Activated naive CD4-positive, alpha-beta T cell treated with Interleukin-2 at 50 U/mL for 16 hours (primary cell): ENCODE measurements at regions not wholly inside any gene's neighbourhood (a gene's known extent, or its start where the extent isn't known, plus 50 kb on each side); places are given as distances from the start of the nearest gene placed in this dataset.
"Not testable (repeated sequence)": the region's sequence is repeated elsewhere in the genome, so short reads cannot be mapped to it uniquely, and the experiment has no call there.

ENCODE experiments used
- DNase-seq: peaks from one replicate; pipeline ENCODE4 v3.0.0-alpha.2; 2020

DNA sequence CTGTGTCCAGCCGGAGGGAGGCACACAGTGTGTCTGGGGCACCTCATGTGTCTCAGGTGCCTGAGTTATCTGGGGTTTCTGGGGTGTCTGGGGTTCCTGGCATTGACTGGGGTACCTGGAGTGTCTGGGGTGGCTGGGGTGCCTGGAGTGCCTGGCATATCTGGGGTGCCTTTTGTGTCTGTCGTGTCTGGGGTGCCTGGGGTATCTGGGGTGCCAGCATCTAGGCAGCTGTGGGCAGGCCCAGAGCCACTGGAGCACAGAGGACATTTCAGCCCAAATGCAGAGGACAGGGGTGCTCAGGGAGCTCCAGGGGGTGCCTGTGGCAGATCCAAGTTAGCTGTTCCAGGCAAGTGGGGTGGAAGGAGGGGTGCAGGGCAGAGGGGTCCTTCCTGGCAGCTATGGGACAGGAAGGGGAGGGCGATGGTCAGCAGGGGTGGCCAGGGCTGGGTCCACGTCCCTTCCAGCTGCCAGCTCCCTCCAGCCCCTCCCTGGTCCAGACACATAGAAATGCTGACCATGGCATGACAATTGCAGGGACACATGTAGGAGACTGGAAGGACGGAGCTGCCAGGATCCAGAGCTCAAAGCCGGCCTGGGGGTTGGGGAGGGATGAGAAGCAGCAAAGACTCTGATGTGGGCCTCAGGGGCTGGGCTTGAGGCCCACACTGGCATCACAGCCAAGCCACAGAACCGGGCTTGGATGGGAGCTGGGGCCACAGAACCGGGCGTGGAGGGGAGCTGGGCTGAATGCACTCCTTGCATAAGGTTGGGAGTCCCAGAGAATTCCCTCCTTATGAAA, 133.0 kb downstream of the BRD1 start:
- DNase-seq = no peak

DNA sequence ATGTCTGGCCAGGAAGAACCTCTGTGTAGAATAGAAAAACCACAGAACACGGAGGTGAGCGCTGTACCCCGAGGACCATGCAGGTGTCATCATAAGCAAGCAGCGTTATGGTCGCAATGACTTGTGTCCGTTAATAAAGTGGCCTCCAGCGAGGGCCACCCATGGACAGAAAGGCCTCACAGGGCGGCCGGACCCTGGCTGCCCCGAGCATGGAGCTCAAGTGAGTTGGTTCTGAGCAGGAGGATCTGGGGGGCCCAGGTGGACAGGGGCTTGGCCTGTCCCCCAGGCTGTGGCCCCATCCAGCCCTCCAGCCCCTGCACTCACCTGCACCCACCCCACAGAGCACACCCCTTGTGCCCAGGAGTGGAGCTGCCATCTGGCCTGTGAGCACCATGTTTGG, 133.8 kb downstream of the BRD1 start:
- DNase-seq = no peak

DNA sequence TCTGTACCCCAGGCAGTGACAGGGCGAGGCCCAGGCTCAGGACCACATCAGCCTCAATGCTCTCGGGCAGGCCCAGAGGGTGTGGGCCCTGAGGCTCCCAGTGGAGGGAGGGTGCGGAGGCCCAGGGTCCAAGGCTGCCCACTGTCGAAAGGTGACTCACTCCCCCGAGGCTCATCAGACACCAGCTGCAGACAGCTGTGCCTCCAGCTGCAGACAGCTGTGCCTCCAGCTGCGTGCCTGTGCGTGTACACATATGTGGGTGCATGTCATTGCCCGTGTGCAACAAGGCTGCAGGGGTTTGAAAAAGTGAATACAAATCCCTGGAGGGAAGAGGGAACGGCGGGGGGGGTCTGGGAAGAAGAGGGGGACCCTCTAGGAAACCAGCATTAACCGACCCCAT, 134.3 kb downstream of the BRD1 start:
- no peak for DNase-seq

- no peak for DNase-seq
These were observed 135.0 kb downstream of the BRD1 start for GRCh38 chr22:49692499-49693225.

DNA sequence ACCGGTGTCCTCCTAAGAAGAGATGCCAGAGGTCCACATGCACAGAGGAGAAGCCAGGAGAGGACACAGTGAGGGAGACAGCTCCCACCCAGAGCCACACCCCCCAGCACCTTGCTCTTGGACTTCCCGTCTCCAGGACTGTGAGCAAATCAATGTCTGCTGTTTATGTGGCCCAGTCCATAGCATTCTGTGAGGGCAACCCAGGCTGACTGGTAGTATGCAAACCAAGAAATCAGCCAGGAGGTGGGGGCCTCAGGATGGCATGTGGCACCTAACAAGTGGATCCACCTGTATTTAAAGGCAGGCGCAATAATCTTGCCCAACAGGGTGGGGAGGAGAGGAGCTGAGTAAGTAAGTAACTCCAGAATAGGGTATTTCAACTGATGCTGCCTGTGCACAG, 136.4 kb downstream of the BRD1 start:
- DNase-seq = no peak

GRCh38 chr22:49690454-49690853, 137.2 kb downstream of the BRD1 start:
- DNase-seq = no peak

DNA sequence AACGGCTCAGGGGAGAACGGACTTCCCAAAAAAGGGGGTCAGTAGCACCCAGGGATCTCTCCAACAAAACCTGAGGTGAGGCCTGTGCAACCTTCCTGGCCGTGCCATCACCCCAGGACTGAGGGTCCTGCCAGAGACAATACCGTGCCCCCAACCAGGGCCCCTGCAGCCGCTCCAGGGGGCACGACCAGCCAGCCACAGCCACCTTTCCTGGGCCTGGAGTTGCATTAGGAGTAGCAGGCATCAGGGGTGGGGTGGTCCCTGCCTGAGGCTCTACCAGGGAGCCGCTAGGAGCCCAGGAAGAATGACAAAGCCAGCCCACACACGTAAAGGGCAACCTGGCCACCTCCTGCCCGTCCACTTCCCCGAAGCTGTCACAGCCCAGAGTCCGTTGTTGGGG, 137.8 kb downstream of the BRD1 start:
- no peak for DNase-seq

DNA sequence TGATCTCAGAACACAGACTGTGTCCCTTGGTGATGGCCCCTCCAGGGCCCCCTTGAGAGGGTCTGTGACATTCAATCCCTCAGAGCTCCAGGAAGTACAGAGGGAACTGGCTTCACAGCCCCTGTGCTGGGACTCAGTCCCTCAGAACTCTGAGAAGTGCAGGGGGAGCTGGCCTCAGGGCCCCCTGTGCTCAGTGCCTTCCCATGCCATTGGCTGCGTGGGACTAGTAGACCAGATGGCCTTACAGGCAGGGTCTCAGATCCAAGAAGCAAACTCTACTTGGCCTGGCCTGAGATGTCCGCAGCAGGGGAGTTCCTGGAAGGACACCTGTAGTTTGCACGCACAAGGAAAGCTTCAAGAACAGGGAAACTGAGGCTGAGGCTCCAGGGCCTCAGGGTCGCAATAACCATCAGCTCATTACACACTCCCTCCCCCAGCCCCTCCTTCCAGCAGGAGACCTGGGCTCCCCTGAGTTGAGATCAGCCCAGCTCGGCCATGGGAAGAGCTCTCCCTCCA, 138.4 kb downstream of the BRD1 start:
- no peak for DNase-seq

DNA sequence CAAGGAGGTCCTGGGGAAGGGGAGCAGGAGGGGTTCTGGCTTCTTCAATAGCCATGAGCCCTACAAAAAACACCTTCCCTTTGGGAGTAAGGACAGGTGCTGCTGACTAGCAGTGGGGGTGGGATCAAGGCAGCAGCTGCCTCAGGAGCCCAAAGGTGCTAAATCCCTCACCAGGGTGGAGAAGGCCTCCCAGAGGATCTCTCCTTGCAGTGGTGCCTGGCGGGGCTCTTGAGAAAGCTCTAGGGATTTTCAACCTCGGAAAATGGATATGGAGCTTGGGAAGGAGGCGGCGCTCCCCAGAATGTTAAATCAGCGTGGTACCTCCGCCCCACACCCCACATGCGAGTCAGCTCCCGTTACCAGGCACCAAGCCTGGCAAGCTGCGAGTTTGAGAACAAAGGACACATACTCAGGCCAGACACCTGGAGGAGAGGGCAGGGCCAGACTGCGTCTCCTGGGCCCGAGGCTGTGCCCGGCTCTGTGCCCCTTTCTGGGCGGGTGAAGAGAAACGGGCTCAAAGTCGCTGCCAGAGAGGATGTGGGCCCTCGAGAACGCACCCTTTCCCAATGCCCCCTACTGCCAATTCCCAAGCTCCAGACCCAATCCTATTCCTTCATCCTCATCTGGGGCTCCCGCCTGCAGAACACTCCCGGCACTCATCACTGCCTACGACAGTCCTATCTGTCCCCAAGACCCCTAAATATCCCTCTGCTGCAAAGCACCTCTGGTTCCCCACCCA, 139.0 kb downstream of the BRD1 start:
- DNase-seq = no peak

DNA sequence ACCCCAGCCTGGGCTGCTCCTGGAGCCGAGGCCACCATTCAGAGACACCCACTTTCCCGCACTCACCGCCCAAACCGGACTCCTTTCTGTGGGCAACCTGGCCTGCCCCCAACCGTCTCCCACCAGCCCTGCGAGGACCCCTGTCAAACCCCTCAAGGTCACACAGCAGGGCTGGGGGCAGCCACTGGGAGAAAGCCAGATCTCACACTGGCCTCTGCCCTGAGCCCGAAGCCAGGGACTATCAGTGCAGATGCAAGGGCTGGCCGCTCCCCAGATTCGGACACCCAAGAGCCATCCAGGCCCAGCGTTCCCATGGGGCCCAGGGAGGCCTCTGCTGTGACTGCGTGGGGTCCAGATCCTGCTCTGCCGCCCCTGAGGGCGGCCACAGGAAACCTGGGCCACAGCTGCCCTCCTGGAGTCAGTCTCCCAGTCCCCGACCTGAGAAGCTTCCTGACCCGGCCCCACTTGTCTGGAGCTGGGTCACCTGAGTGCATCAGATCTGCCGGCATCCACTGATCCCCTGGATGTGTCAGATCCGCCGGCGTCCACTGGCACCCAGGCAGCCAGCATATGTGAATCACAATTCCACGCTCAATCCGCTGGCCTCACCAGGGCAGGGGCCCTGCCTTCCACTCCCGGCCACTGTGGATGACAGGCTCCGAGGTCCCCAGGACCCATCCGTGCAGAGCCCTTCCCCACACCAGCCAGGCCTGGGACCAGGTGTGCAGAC, 139.7 kb downstream of the BRD1 start:
- DNase-seq = no peak

DNA sequence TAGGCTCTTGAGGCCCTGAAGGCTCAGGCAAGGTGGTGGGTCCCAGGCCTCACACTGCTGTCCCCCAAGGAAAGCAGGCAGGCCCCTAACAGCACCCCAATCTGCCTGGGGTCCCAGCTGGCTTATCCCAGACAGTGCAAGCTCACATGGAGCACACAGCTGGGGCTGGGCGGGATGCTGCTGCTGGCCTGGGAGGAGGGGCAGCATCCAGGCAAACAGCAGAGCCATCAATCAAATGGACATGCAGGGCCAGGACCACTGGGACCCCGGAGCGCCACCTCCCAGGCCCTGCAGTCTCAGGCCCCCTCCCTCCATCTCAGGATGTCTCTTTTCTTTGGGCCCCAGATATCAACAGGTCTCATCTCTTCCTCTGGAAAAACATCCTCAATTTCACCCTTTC, 140.3 kb downstream of the BRD1 start:
- no peak for DNase-seq

DNA sequence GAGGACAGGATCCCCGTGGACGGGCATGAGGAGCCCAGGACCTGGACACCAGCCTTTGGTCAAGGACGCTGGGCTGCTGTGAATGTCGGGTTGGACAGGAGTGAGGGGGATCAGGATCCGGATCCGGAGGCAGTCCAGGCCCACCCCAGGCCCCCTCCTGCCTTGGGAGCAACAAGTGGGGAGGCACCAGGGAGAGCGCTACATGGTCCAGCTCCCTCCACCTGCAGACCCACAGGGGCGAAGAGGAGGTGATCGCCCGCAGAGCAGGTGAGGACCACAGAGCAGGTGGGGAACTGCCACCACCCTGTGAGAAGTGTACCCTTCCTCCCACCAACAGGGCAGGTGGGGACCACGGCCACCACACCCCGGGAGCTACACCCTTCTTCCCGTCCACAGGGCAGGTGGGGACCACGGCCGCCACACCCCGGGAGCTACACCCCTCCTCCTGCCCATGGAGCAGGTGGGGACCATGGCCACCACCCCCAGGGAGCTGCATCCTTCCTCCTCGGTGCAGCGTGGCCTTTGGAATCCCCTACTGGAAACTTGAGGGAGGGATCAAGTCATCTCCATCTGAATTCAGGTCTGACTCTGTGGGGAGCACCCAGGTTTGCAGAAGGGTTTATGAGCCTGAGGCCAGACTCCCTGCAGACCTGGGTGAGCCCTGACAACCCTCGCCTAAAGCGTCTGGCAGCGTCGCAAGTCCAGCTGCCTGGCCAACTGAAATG, 141.0 kb downstream of the BRD1 start:
- DNase-seq = no peak

DNA sequence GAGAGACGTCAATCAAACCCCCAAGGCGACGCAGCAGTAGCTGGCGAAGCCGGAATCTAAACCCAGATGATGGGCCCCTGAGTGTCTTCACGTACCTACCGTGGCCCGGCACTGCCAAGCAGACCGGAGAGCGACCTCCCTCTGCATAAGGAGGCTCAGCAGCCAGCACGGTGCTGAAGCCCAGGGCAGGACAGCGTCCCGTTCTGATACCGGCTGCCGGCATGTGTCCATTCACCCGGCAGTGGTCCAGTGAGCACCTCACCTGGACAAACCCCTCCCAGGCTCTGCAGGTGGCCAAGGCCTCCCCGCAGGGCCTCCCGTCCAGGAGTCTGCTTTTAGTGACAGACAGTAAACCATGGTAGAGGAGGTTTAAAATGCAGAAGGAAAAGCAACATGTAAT, 142.0 kb downstream of the BRD1 start:
- no peak for DNase-seq

DNA sequence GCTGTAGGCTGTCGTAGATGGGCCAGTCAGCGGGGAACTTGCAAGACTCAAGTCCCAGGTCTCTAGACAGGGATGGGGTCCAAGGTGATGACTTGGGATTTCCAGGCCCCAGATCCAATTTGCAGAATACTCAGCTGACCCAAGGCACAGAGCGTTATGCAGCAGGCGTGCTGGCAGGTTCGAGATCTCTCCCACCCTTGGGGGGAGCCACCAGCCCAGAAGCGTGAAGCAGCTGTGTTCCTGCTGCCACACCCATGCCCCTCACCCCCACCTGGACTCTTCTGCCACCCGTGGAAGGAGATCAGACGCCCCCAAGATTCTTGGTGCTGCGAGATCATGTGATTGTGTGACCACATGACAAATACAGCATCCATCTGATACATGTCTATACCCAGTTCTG, 142.6 kb downstream of the BRD1 start:
- DNase-seq = no peak

DNA sequence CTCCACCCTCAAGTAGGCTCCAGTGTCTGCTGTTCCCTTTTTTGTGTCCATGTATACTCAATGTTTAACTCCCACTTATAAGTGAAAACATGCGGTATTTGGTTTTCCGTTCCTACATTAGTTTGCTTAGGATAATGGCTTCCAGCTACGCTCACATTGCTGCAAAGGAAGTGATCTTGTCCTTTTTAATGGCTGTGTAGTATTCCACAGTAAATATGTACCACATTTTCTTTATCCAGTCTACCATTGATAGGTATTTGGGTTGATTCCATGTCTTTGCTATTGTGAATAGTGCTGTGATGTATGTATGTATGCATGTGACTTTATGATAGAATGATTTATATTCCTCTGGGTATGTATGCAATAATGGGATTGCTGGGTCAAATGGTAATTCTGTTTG, 144.6 kb downstream of the BRD1 start:
- no peak for DNase-seq

- DNase-seq = not testable (repeated sequence)
These were observed 146.9 kb downstream of the BRD1 start for GRCh38 chr22:49680819-49681218.

DNA sequence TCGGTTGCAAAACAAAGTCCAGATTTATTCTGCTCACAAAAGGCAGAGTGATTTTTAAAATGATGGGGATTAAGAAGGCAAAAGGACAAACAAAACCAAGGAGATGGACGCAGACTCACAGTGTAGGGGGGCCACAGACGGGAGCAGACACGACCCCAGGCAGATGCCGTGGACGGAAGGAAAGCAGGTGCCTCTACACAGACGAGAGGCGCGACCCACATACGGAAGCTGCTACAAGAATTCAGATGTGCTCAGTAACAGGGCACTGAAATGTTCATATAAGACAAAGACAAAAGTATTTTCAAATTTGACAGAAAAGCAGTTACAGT, 148.9 kb downstream of the BRD1 start:
- no peak for DNase-seq

DNA sequence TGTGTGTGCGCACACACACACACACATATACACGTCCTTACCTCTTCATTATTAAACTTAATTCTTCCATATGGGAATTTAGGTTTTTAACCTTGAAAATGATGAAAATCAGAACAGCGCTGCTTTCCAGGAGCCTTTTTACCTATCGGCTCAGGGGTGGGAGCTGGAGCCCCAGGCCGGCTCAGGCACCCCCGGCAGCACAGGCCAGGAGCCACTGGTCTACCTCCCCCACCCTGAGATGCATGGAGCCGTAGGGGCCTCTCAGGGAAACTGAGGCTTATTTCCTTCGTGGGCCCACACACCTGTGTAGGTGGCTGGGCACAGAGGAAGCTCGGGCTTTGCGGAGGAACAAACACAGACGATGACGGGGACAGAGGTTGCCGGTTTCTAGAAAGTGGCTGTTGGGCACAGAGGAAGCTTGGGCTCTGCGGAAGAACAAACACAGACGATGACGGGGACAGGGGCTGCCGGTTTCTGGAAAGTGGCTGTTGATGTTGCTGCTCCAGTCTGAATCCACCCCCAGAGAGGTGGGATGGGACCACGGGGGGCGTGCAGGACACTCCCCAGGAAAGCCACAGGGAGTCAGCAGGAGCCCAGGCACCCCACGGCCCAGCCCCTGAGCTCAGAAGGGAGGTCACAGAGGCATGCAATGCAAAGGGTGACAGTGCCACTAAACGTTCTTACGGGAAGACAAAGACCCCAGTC, 149.4 kb downstream of the BRD1 start:
- no peak for DNase-seq

DNA sequence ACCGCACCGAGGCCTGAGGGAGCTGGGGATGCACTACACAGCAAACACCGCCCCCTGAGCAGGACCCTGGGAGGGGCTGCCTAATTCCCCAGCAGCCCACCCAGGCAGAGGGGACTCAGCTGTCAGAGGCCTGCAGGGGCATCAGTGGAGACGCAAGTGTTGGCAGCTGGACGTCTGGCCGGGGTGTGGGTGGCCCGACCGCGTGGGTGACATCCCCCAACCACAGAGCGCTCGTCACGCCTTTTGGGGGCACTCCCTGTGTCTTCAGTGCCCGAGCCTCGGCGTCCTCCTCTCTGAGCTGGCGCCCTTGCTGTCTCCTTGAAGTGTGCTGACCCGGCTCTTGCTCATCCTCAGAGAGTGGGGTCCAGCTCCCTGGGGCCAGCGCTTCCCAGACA, 150.2 kb downstream of the BRD1 start:
- no peak for DNase-seq

DNA sequence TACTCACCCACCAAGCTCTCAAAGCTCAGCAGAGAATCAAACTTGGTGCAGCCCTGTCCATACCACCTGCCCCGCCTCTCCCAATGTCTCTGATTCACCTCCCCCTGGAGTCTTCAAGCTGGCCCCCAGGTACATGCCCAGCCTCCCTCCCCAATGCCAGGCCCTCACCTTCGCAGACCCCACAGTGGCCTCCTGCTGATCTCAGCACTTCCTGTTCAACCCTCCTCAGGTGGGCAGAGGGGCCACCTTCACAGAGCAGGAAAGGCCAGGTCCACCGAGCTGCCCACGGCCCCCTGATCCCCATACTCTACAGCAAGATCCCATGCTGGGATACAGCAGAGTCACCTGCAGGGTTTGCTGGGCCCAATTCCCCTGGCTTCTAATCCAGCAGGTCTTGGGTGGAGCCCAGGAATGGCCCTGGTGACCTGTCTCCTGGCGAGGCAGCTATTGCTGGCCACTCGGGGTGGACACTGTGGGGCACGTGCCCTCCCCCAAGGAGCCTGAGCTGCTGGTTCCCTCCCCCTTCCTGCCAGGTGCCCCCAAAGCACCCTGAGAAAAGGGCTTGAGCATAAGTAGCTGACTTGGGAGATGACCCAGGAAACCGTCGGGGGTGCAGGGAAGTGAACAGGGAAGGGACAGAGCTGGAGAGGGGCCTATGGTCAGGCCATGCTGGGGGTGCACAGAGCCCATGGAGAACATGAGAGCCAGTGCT, 150.7 kb downstream of the BRD1 start:
- no peak for DNase-seq

GRCh38 chr22:49676230-49676629, 151.4 kb downstream of the BRD1 start:
- no peak for DNase-seq
